Body of pancreas (tissue), 4 donors: ENCODE measurements at regions not wholly inside any gene's neighbourhood (a gene's known extent, or its start where the extent isn't known, plus 50 kb on each side); places are given as distances from the start of the nearest gene placed in this dataset.

ENCODE experiments used
- POLR2A ChIP-seq, 3 donors: fragments of 450-650 bp; IDR thresholded peaks; one replicate each; pipeline ENCODE4 v1.6.1; 2016; ENCODE audit warnings: antibody characterized with exemption in 3 of 3, mild to moderate bottlenecking in 2 of 3
- TF ChIP-seq, protein P1 (sequence below), 7 experiments: fragments of 450-650 bp in 4 of 7; fragments of 200-600 bp in 3 of 7; sonication (generic) in 3 of 7; IDR thresholded peaks; one replicate each; pipeline ENCODE4 v1.5.1; 2016 to 2019; ENCODE audit warnings: antibody characterized with exemption in 7 of 7

DNA sequence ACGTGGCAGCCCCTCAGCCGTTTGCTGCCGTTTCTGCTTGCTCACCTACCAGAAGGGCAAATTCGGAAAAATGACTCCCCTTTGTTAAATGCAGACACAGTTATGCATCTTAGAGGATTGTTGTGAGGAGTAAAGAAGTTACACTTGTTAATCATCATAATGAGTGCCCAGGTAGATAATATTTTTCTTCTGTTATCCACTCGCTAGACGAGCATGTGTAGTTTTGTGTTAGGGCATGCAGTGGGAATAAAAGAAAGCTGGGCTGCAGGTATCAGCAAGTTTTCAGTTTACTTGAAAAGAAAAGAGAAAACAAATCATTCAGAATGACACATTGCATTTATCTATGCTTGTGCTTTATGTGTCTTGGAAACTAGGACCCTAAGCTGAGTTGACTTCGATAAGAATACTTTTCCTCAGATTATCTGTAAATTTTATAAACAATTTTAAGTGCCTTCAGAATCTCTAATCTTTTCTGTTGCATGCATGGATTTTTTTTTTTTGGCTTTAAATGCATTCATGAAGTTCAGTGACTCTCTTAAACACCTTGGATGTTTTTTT lies 365.3 kb downstream of the QKI start:
- no peak for TF ChIP-seq POLR2A (IDR thresholded peaks at IDR 0.05)
- TF ChIP-seq, protein P1, sequence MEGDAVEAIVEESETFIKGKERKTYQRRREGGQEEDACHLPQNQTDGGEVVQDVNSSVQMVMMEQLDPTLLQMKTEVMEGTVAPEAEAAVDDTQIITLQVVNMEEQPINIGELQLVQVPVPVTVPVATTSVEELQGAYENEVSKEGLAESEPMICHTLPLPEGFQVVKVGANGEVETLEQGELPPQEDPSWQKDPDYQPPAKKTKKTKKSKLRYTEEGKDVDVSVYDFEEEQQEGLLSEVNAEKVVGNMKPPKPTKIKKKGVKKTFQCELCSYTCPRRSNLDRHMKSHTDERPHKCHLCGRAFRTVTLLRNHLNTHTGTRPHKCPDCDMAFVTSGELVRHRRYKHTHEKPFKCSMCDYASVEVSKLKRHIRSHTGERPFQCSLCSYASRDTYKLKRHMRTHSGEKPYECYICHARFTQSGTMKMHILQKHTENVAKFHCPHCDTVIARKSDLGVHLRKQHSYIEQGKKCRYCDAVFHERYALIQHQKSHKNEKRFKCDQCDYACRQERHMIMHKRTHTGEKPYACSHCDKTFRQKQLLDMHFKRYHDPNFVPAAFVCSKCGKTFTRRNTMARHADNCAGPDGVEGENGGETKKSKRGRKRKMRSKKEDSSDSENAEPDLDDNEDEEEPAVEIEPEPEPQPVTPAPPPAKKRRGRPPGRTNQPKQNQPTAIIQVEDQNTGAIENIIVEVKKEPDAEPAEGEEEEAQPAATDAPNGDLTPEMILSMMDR (IDR thresholded peaks at IDR 0.05), result no peak
